ENCODE measurements at regions not wholly inside any gene's neighbourhood (a gene's known extent, or its start where the extent isn't known, plus 50 kb on each side); places are given as distances from the start of the nearest gene placed in this dataset.

DNA sequence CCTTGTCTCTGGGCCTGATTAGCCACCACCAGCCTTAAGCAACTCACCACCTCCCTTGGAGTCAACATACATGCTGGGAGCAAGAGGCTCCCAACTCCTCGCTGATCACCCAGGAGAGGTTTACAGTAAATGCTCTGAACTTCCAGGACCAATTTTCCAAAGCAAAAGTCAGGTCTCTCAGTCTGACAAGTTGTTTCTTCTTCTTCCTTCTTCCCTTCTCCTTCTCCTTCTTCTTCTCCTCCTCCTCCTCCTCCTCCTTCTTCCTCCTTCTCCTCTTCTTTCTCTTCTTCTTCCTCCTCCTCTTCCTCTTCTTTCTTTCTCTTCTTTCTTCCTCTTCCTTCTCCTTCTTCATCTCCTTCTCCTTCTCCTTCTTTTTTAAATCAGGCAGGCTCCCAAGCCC, 148.2 kb downstream of the NECTIN1 start:
- in situ Hi-C loops (cut with MboI): no loop called here
- Histone ChIP-seq H3K4me2 (ENCODE audit: unreplicated experiment) (no peak overlapping the region), H2AFZ (no peak overlapping the region), H3K9ac (no peak overlapping the region), H3K4me1 (ENCODE audit: insufficient read depth) (0 out of 2 replicates have a peak, but pooled peaks cover 5% of the 10 kb centered on the region), H3K27ac (no peak overlapping the region), H3K9me2 (ENCODE audit: insufficient read depth) (no peaks in the 10 kb centered on the region), H3K9me3 (ENCODE audit: low read depth) (no peaks in the 10 kb centered on the region), H3K36me3 (ENCODE audit: low read depth) (no peaks in the 10 kb centered on the region), H3F3A (ENCODE audit: insufficient read depth) (no peaks in the 10 kb centered on the region; the same call in 1 of the 2 replicates), H3K79me2 (ENCODE audit: insufficient read depth) (no peaks in the 10 kb centered on the region), H3K4me3 (no peak overlapping the region), H4K20me1 (ENCODE audit: insufficient read depth) (no peaks in the 10 kb centered on the region), H3K27me3 (replicated peaks; ENCODE audit: insufficient read depth) (peaks cover 21% of the 10 kb centered on the region; the same call in 1 of the 2 replicates)
- no peak for DNase-seq
- 65 to 90% methylated on average over 1 of the region's 1 CpG for WGBS, 2 experiments (ENCODE audit: low coverage in 1 of 2, low lambda C conversion rate in 2 of 2, missing lambda C conversion rate in 2 of 2)
- no peak for TF ChIP-seq EZH2 (IDR thresholded peaks at IDR 0.05; ENCODE audit: insufficient read depth, poor library complexity, severe bottlenecking)
- TF ChIP-seq EZH2phosphoT487 (IDR thresholded peaks at IDR 0.05; ENCODE audit: insufficient read depth, low read depth): no peak

DNA sequence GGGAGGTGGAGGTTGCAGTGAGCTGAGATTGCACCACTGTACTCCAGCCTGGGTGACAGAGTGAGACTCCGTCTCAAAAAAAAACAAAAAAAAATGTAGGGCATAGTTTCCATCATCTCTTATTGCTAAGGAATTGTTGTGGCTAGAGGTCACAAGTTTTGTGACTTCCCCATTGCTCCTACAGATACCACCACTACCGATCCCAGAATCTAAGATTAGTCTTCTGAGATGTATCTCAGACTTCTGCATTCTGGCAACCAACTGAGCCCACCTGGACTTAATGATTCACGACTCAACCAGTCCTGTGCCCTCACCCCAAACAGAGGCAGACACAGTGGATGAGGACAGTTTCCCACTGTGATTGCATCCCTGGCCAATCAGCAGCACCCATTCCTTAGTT, 148.9 kb downstream of the NECTIN1 start:
- H3K9ac ChIP-seq: no peak overlapping the region
- in situ Hi-C loops (cut with MboI): no loop called here
- DNase-seq: no peak
- H4K20me1 ChIP-seq (ENCODE audit: insufficient read depth): no peaks in the 10 kb centered on the region
- no peaks in the 10 kb centered on the region for H3K79me2 ChIP-seq (ENCODE audit: insufficient read depth)
- H3K4me2 ChIP-seq (ENCODE audit: unreplicated experiment): no peak overlapping the region
- 76 to 80% methylated on average over 3 of the region's 3 CpGs for WGBS, 2 experiments (ENCODE audit: low coverage in 1 of 2, low lambda C conversion rate in 2 of 2, missing lambda C conversion rate in 2 of 2)
- no peak overlapping the region for H2AFZ ChIP-seq
- TF ChIP-seq EZH2 (IDR thresholded peaks at IDR 0.05; ENCODE audit: insufficient read depth, poor library complexity, severe bottlenecking) (no peak), EZH2phosphoT487 (IDR thresholded peaks at IDR 0.05; ENCODE audit: insufficient read depth, low read depth) (no peak)
- H3F3A ChIP-seq (ENCODE audit: insufficient read depth): no peaks in the 10 kb centered on the region
- H3K9me3 ChIP-seq (ENCODE audit: low read depth): no peaks in the 10 kb centered on the region
- H3K36me3 ChIP-seq (ENCODE audit: low read depth): no peaks in the 10 kb centered on the region
- H3K9me2 ChIP-seq (ENCODE audit: insufficient read depth): no peaks in the 10 kb centered on the region
- 0 out of 2 replicates have a peak, but pooled peaks cover 5% of the 10 kb centered on the region for H3K4me1 ChIP-seq (ENCODE audit: insufficient read depth)
- no peak overlapping the region for H3K27ac ChIP-seq
- peaks cover 24% of the 10 kb centered on the region; the same call in 1 of the 2 replicates for H3K27me3 ChIP-seq (replicated peaks; ENCODE audit: insufficient read depth)
- no peak overlapping the region for H3K4me3 ChIP-seq

DNA sequence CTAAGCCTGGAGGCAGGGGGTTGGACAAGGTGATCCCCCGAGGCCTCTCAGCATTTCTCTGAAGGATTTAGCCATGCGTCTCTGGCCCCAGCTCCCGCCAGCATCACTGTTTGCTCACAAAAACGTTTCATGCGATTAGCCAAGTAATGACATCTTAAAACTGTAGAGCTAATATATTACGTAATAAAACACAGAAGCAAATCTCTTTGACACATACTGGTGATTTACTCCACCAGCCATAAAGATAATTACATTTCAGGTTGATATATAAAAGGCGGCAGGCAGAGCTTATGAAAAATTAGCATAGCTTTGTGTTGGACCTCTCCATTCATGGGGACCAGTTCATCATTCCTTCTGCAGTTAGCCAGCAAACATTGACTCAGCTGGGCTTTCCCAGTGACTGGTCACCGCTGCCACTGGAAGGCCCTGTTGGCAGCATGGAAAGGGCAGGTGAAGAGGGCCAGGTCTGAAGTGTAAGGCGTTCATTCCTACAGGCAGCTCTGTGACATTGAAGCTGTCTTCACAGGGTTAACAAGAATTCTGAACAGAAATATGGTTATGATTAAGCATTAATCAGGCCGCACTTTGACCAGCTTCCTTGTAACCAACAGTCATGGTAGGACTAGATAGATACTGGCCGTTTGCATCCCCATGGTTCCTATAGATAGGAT, 150.3 kb downstream of the NECTIN1 start:
- Histone ChIP-seq H3K4me1 (ENCODE audit: insufficient read depth) (no peaks in the 10 kb centered on the region), H3K27ac (no peak overlapping the region), H4K20me1 (ENCODE audit: insufficient read depth) (no peaks in the 10 kb centered on the region), H3K4me2 (ENCODE audit: unreplicated experiment) (no peak overlapping the region), H3K9me3 (ENCODE audit: low read depth) (no peaks in the 10 kb centered on the region), H3K9me2 (ENCODE audit: insufficient read depth) (no peaks in the 10 kb centered on the region), H3K9ac (no peak overlapping the region), H3K79me2 (ENCODE audit: insufficient read depth) (no peaks in the 10 kb centered on the region), H3K4me3 (no peak overlapping the region), H2AFZ (no peak overlapping the region), H3K36me3 (ENCODE audit: low read depth) (no peaks in the 10 kb centered on the region), H3F3A (ENCODE audit: insufficient read depth) (no peaks in the 10 kb centered on the region), H3K27me3 (replicated peaks; ENCODE audit: insufficient read depth) (peaks cover 26% of the 10 kb centered on the region; the same call in 1 of the 2 replicates)
- in situ Hi-C loops (cut with MboI): no loop called here
- no peak for TF ChIP-seq EZH2phosphoT487 (IDR thresholded peaks at IDR 0.05; ENCODE audit: insufficient read depth, low read depth)
- TF ChIP-seq EZH2 (IDR thresholded peaks at IDR 0.05; ENCODE audit: insufficient read depth, poor library complexity, severe bottlenecking): no peak
- no peak for DNase-seq
- 76% methylated on average over 11 of the region's 11 CpGs for WGBS, 2 experiments (ENCODE audit: low coverage in 1 of 2, low lambda C conversion rate in 2 of 2, missing lambda C conversion rate in 2 of 2)

DNA sequence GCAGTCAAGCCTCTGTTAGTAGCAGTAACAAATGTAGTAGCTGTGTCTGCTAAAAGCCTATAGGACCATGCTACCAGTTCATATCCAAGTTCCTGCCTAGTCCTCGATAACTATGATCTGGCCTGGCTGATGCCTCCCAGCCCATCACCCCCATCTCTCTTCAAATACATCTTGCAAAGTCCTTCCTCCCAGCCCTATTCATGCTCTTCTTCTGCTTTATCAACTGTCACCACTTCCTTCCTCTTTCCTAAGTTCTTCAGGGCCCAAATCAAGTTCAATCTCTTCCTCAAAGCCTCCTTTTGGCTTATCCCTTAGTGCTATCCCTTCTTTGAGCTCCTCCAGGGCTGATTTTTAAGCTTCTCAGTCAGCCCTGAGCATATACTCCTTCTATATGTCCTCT, 150.9 kb upstream of the THY1 start:
- H3K36me3 ChIP-seq (ENCODE audit: low read depth): no peaks in the 10 kb centered on the region
- WGBS, 2 experiments (ENCODE audit: low coverage in 1 of 2, low lambda C conversion rate in 2 of 2, missing lambda C conversion rate in 2 of 2): 73 to 91% methylated on average over 1 of the region's 1 CpG
- no peak overlapping the region for H3K4me3 ChIP-seq
- no peak overlapping the region for H3K27ac ChIP-seq
- H4K20me1 ChIP-seq (ENCODE audit: insufficient read depth): no peaks in the 10 kb centered on the region
- peaks cover 16% of the 10 kb centered on the region; the same call in 1 of the 2 replicates for H3K27me3 ChIP-seq (replicated peaks; ENCODE audit: insufficient read depth)
- H3K4me2 ChIP-seq (ENCODE audit: unreplicated experiment): no peak overlapping the region
- H3K79me2 ChIP-seq (ENCODE audit: insufficient read depth): no peaks in the 10 kb centered on the region
- DNase-seq: no peak
- H3F3A ChIP-seq (ENCODE audit: insufficient read depth): peaks cover 3% of the 10 kb centered on the region; the same call in 1 of the 2 replicates
- in situ Hi-C loops (cut with MboI): no loop called here
- H3K4me1 ChIP-seq (ENCODE audit: insufficient read depth): 0 out of 2 replicates have a peak, but pooled peaks cover 2% of the 10 kb centered on the region
- H3K9ac ChIP-seq: no peak overlapping the region
- H3K9me2 ChIP-seq (ENCODE audit: insufficient read depth): no peaks in the 10 kb centered on the region
- TF ChIP-seq EZH2 (IDR thresholded peaks at IDR 0.05; ENCODE audit: insufficient read depth, poor library complexity, severe bottlenecking) (no peak), EZH2phosphoT487 (IDR thresholded peaks at IDR 0.05; ENCODE audit: insufficient read depth, low read depth) (no peak)
- H2AFZ ChIP-seq: no peak overlapping the region
- H3K9me3 ChIP-seq (ENCODE audit: low read depth): no peaks in the 10 kb centered on the region
